BJ (cell line): ENCODE measurements at regions not wholly inside any gene's neighbourhood (a gene's known extent, or its start where the extent isn't known, plus 50 kb on each side); places are given as distances from the start of the nearest gene placed in this dataset.

Source experiments
- CTCF ChIA-PET: fragments of 350-600 bp; formaldehyde crosslinking; extraction: SDS; loops from one replicate; lab custom pipeline; 2021; ENCODE audit warnings: antibody characterized with exemption, inconsistent platforms; lab: Yijun Ruan, JAX
- POLR2A ChIA-PET: fragments of 300-600 bp; sonication (Branson Sonifier 250); formaldehyde crosslinking; extraction: SDS; loops from one replicate; lab custom pipeline; 2021; ENCODE audit warnings: antibody characterized with exemption; lab: Charles Lee
- DNase-seq: peaks from one replicate; pipeline ENCODE4 v3.0.0-alpha.2; 2011; ENCODE audit warnings: low read depth
- H3K27me3 ChIP-seq: 2 replicates; pipeline ENCODE4 v1.6.0; 2011; ENCODE audit warnings: low read length; ENCODE audit not compliant: control insufficient read depth, insufficient read depth
- H3K36me3 ChIP-seq: 2 replicates; pipeline ENCODE4 v1.5.1; 2011; ENCODE audit warnings: low read length; ENCODE audit not compliant: control insufficient read depth, insufficient read depth
- H3K4me3 ChIP-seq: 2 replicates; pipeline ENCODE4 v1.5.1; 2011; ENCODE audit warnings: low read depth, mild to moderate bottlenecking, control low read depth, low read length
- TF ChIP-seq, protein P1 (sequence below): IDR thresholded peaks from 2 replicates; pipeline ENCODE4 v1.5.1; 2011; ENCODE audit warnings: low read depth, mild to moderate bottlenecking, control low read depth, inconsistent platforms, low read length, moderate library complexity; ENCODE audit not compliant: insufficient read depth

DNA sequence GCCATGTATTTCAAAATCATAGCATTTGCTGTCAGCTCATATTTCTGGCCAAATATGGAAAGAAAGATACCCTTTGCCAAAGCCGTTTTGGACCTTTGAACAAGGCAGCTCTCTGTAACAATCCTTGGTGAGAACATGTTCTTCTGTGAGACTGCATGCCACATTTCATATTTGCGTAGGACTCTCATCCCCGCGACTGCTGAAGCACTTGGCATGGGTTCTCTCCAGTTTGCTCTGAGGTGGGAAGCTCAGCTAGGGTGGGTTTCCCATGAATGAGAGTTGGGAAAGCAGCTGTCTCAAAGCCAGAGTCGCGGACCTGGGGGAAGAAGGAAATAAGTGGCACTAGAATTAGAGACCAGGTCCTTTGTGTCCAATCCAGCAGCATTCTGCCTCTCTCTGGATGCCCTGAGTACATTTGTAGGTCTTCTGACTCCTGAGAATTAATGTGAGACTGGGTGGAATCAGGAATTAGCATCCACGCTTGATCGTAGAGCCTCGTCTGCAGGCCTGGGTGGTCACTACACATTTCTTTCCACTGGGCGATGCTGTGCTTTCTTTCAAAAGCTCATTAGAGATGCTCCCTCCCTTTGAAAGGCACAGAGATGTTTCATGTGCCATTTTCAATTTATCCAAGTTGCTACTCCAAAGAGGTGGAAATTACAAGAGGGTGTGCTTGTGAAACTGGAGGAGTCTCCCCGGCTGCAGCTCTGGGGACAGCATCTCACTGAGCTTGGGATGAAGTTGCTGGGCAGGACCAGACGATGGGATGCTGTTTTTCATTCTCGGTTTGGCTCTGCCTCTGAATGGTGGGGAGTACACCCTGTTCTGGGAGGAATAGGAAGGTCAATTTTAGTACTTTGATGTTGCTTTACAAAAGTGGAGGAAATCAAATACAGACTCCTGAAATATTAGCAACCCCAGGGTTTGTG, 197.2 kb downstream of the GADD45G start:
- no peak overlapping the region for H3K4me3 ChIP-seq
- TF ChIP-seq, protein P1, sequence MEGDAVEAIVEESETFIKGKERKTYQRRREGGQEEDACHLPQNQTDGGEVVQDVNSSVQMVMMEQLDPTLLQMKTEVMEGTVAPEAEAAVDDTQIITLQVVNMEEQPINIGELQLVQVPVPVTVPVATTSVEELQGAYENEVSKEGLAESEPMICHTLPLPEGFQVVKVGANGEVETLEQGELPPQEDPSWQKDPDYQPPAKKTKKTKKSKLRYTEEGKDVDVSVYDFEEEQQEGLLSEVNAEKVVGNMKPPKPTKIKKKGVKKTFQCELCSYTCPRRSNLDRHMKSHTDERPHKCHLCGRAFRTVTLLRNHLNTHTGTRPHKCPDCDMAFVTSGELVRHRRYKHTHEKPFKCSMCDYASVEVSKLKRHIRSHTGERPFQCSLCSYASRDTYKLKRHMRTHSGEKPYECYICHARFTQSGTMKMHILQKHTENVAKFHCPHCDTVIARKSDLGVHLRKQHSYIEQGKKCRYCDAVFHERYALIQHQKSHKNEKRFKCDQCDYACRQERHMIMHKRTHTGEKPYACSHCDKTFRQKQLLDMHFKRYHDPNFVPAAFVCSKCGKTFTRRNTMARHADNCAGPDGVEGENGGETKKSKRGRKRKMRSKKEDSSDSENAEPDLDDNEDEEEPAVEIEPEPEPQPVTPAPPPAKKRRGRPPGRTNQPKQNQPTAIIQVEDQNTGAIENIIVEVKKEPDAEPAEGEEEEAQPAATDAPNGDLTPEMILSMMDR, result no peak
- no peaks in the 10 kb centered on the region for H3K27me3 ChIP-seq
- ChIA-PET POLR2A (no interaction called here), CTCF (interaction anchor here (1.2 kb wide), 1 partner anchor 83 kb away, joined by 3 read pairs; no protein-coding TSS in a partner anchor)
- DNase-seq, result no peak
- no peaks in the 10 kb centered on the region for H3K36me3 ChIP-seq

DNA sequence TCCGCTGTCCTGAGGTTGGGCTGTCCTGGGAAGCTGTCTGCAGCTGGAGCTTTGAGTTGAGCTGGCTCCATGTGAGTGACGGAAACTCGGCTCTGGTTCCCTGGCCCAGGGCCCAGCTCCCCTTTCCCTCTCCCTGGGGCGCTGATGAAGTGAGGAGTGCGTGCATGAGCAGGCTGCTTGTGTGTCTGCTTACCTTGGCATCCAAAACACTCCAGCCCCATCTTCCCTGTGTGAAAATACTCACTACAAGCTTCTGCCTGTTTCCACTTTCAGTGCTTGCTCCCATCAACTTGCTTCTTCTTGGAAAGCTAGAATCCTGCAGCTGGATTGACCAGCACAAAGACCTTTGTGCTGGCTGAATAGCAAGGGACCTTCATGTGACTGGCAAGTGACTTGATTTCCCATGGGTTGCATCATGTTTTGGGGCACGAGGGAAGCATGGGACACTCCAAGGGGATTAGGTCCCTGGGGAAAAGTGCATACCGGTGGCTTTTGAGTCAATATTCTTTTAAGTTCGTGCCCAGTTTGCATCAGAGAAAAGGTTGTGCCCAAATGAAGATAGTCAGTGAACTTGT, 198.1 kb downstream of the GADD45G start:
- no peak for DNase-seq
- POLR2A ChIA-PET, result no interaction called here

DNA sequence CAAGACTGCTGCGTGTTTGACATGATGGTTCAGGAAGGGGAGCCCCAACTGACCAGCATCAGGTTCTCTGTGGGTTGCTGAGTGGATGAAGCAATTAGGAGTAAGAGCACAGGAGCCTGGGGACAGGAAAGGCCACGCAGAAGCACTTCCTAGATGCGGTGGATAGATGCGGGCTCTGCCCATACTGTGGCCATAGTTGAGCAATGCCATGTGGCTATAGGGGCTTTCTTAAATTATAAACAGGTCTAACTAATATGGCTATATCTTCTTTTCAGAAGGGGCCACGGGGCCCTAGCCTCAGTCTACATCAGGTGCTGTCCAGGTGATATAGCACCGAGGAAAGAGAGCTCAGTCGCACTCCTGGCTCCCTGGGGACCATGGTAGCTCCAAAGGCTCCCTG, 198.6 kb downstream of the GADD45G start:
- Histone ChIP-seq H3K4me3 (no peak overlapping the region), H3K36me3 (no peaks in the 10 kb centered on the region), H3K27me3 (no peaks in the 10 kb centered on the region)
- ChIA-PET CTCF (no interaction called here), POLR2A (no interaction called here)
- DNase-seq, result no peak
- TF ChIP-seq, protein P1, result no peak

More for the DNA sequence above, 198.1 kb downstream of the GADD45G start:
- H3K4me3 ChIP-seq, result no peak overlapping the region
- no peaks in the 10 kb centered on the region for H3K27me3 ChIP-seq
- CTCF ChIA-PET, result no interaction called here
- TF ChIP-seq, protein P1, result no peak
- no peaks in the 10 kb centered on the region for H3K36me3 ChIP-seq

DNA sequence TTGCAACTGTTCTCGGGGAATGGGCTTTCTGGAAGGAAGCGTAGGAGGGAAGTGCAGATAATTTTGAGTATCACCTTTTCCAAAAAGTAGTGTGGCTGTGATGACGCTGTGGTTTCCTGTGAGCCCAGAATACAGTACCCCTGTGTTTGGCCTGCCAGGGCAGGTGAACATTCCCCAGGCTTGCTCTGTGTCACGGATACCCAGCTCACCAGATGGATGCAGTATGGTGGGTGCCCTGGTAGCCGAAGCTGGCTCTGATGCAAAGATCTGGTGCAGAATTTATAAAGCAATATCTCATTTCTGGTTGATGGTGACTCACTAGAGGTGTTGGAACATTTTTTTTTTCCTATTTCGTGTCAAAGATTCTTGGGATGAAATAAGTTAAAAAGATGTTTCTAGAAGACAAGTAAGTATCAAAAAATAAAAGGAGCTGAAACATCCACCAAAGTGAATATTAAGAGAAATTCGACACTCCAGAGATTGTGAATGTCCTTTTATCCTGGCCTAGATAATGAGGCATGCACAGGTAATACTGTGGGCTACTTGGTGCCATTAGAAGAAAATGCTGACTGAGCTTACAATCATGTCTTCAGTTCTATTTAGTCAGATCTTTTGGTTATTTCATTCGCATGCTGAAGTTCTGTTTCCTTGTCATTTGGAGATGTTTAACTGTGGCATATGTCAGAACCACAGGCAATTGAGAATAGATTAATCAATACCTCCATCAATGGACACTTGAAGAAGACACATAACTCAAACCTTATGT, 200.1 kb downstream of the GADD45G start:
- DNase-seq, result no peak
- no peaks in the 10 kb centered on the region for H3K27me3 ChIP-seq
- no peaks in the 10 kb centered on the region for H3K36me3 ChIP-seq
- POLR2A ChIA-PET, result no interaction called here
- CTCF ChIA-PET, result interaction anchor here (2.0 kb wide), 1 partner anchor 202 kb away, joined by 5 read pairs; no protein-coding TSS in a partner anchor
- TF ChIP-seq, protein P1, result no peak
- H3K4me3 ChIP-seq, result no peak overlapping the region
